Upper lobe of left lung (tissue), 6 donors: ENCODE measurements at regions not wholly inside any gene's neighbourhood (a gene's known extent, or its start where the extent isn't known, plus 50 kb on each side); places are given as distances from the start of the nearest gene placed in this dataset.

Experiments
- ATAC-seq, 2 donors: fragments of 200-7000 bp; cut with Tn5 transposase; one replicate each; pipeline ENCODE4 v1.9.1; 2022; ENCODE audit warnings: mild to moderate bottlenecking in 2 of 2, moderate library complexity in 2 of 2; ENCODE audit not compliant: low FRiP score in 2 of 2
- DNase-seq, 2 donors: peaks; one replicate each; pipeline ENCODE4 v3.0.0-alpha.2; 2019 to 2020
- H3K27ac ChIP-seq, 4 donors: fragments of 200-600 bp; sonication (generic); one replicate each; pipeline ENCODE4 v1.5.1; 2016 to 2019
- H3K27me3 ChIP-seq, 4 donors: fragments of 200-600 bp; sonication (generic); one replicate each; pipeline ENCODE4 v1.5.1; 2017 to 2019
- H3K36me3 ChIP-seq, 4 donors: fragments of 200-600 bp; sonication (generic); one replicate each; pipeline ENCODE4 v1.5.1; 2016 to 2019
- H3K4me1 ChIP-seq, 4 donors: fragments of 200-600 bp; sonication (generic); one replicate each; pipeline ENCODE4 v1.5.1; 2018 to 2019
- H3K4me3 ChIP-seq, 4 donors: fragments of 200-600 bp; sonication (generic); one replicate each; pipeline ENCODE4 v1.5.1; 2017 to 2019; ENCODE audit warnings: mild to moderate bottlenecking in 2 of 4, moderate library complexity in 1 of 4
- H3K9me3 ChIP-seq, 4 donors: fragments of 200-600 bp; sonication (generic); one replicate each; pipeline ENCODE4 v1.5.1; 2018 to 2019
- EP300 ChIP-seq, 4 donors: sonication (generic); formaldehyde crosslinking; IDR thresholded peaks; one replicate each; pipeline ENCODE4 v1.5.1; 2017; ENCODE audit warnings: antibody characterized with exemption in 4 of 4, control low read depth in 2 of 4
- POLR2A ChIP-seq, 4 donors: fragments of 450-650 bp; IDR thresholded peaks; one replicate each; pipeline ENCODE4 v1.5.1; 2016 to 2017; ENCODE audit warnings: antibody characterized with exemption in 4 of 4, mild to moderate bottlenecking in 2 of 4
- POLR2AphosphoS5 ChIP-seq, 2 donors: sonication (generic); formaldehyde crosslinking; IDR thresholded peaks; one replicate each; pipeline ENCODE4 v1.5.1; 2017; ENCODE audit warnings: antibody characterized with exemption in 2 of 2
- WGBS, 2 donors: methylation state at CpG; one replicate each; pipeline ENCODE4 v1.1.5; 2017 to 2018; 5-methylcytosine and 5-hydroxymethylcytosine counted together
- TF ChIP-seq, protein P1 (sequence below), 6 experiments: fragments of 450-650 bp in 4 of 6; fragments of 200-600 bp in 2 of 6; sonication (generic) in 2 of 6; IDR thresholded peaks; one replicate each; pipeline ENCODE4 v1.5.1; 2016 to 2019; ENCODE audit warnings: antibody characterized with exemption in 6 of 6
- donor health status: DM: no; HTN: no; CAD: no; lungs with moderate emphysema.
- donor health status: DM: no; HTN: yes; CAD: no; lungs with severe emphysema.

DNA sequence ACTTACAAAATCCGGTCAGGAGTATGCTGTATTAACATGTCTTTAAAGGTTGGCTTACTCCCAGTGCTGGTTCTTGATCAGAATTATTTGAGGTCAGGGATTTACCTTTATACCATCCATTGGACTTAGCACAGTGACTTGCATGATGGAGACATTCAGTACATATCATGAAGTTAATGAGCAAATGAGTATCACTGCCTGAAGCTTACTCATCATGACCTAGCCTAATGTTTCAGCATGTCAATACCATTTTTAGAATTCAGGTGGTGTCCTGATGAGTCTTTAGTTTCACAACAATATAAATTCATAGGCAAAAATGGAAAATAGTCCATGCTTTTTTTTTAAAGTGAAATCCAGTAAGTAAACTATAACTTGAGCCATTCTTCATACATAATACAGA is 226.0 kb upstream of the C9orf72 start:
- DNase-seq = no peak

DNA sequence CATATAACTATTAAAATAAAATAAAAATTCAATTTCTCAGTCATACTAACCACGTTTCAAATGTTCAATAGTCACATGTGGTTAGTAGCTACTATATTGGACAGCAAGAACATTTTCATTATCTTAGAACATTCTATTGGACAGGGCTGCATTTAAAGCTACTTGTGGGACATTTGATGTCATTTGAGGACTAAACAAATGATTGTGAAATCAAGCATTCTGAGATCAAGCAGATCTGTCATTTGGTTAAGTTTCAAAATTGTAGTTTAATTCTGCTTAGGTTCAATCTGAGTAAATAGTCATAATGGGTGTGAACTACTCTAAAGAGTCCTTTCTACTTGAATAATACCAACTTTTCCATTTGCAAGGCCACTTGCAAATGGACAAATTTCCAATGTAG is 226.9 kb upstream of the C9orf72 start:
- no peak overlapping the region for H3K27ac ChIP-seq
- WGBS, 2 donors = 41 to 44% methylated on average over 1 of the region's 1 CpG
- no peak for TF ChIP-seq POLR2A (IDR thresholded peaks at IDR 0.05)
- no peak for TF ChIP-seq EP300 (IDR thresholded peaks at IDR 0.05)
- no peak for TF ChIP-seq POLR2AphosphoS5 (IDR thresholded peaks at IDR 0.05)
- TF ChIP-seq, protein P1, sequence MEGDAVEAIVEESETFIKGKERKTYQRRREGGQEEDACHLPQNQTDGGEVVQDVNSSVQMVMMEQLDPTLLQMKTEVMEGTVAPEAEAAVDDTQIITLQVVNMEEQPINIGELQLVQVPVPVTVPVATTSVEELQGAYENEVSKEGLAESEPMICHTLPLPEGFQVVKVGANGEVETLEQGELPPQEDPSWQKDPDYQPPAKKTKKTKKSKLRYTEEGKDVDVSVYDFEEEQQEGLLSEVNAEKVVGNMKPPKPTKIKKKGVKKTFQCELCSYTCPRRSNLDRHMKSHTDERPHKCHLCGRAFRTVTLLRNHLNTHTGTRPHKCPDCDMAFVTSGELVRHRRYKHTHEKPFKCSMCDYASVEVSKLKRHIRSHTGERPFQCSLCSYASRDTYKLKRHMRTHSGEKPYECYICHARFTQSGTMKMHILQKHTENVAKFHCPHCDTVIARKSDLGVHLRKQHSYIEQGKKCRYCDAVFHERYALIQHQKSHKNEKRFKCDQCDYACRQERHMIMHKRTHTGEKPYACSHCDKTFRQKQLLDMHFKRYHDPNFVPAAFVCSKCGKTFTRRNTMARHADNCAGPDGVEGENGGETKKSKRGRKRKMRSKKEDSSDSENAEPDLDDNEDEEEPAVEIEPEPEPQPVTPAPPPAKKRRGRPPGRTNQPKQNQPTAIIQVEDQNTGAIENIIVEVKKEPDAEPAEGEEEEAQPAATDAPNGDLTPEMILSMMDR (IDR thresholded peaks at IDR 0.05) = no peak
- no peak for DNase-seq
- no peak for ATAC-seq
- no peaks in the 10 kb centered on the region for H3K27me3 ChIP-seq
- H3K36me3 ChIP-seq = no peaks in the 10 kb centered on the region
- no peaks in the 10 kb centered on the region for H3K9me3 ChIP-seq
- H3K4me3 ChIP-seq = no peak overlapping the region
- H3K4me1 ChIP-seq = no peaks in the 10 kb centered on the region

More for the DNA sequence above, 226.0 kb upstream of the C9orf72 start:
- Histone ChIP-seq H3K36me3 (no peaks in the 10 kb centered on the region), H3K9me3 (no peaks in the 10 kb centered on the region), H3K27me3 (no peaks in the 10 kb centered on the region), H3K4me3 (no peak overlapping the region), H3K27ac (no peak overlapping the region), H3K4me1 (no peaks in the 10 kb centered on the region)
- ATAC-seq = no peak
- TF ChIP-seq EP300 (IDR thresholded peaks at IDR 0.05) (no peak), POLR2A (IDR thresholded peaks at IDR 0.05) (no peak), POLR2AphosphoS5 (IDR thresholded peaks at IDR 0.05) (no peak)
- TF ChIP-seq, protein P1 (IDR thresholded peaks at IDR 0.05) = no peak
- WGBS, 2 donors = 79 to 81% methylated on average over 1 of the region's 1 CpG

DNA sequence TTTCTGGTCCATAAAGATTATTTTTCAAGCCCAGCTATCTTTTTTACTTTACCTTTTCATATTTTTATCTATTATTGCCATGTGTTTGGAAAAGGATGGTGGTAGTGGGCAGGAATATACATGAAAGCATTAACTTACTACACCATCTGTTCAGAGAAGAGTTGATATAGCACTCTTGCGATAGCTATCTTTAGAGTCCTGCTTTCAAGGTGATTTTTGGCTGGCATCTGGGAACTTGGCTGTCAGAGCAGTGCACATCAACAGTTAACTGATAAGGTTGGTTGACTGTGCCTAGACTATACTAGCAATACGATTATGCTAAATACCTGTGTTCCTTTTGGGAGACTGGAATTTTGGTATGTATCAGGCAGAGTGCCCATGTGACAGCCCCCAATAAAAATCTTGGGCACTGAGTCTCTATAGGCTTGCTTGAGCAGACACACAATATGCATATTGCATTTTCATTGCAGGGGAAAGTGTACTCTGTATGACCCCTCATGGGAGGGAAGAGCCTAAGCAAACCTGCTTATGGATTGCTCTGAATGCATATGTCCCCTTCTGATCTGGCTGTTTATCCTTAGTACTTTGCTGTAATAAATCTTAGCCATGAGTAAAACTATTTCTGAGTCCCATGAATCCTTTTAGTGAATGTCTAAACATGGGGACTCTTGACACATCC is 227.6 kb upstream of the C9orf72 start:
- WGBS, 2 donors = 90 to 94% methylated on average over 1 to 2 of the region's 2 CpGs
- H3K9me3 ChIP-seq = no peaks in the 10 kb centered on the region
- no peak overlapping the region for H3K4me3 ChIP-seq
- no peaks in the 10 kb centered on the region for H3K27me3 ChIP-seq
- DNase-seq = no peak
- no peaks in the 10 kb centered on the region for H3K4me1 ChIP-seq
- TF ChIP-seq, protein P1 (IDR thresholded peaks at IDR 0.05) = no peak
- no peak for TF ChIP-seq POLR2A (IDR thresholded peaks at IDR 0.05)
- no peak for TF ChIP-seq POLR2AphosphoS5 (IDR thresholded peaks at IDR 0.05)
- no peak for TF ChIP-seq EP300 (IDR thresholded peaks at IDR 0.05)
- no peak for ATAC-seq
- no peaks in the 10 kb centered on the region for H3K36me3 ChIP-seq
- H3K27ac ChIP-seq = no peak overlapping the region

DNA sequence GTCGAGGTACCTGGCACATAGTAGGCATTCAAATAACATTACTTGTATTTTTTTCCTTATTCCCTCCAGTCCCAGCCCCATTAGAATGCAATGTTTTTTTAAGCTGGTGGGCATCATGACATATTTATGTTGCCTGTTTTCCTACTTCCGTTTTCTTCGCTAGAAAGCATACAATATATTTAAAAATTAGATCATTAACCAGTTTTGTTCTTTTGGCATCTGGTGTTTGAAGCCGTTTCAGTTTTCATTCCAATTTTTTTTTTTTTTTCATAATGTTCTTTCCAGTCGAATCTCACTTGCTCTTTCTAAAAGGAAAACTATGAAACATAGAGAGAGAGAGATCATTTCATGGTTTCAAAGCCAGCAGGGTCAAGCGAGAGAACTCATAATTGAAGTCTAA is 228.3 kb upstream of the C9orf72 start:
- Histone ChIP-seq H3K4me1 (no peaks in the 10 kb centered on the region), H3K27ac (no peak overlapping the region), H3K36me3 (no peaks in the 10 kb centered on the region), H3K9me3 (no peaks in the 10 kb centered on the region), H3K4me3 (no peak overlapping the region), H3K27me3 (no peaks in the 10 kb centered on the region)
- no peak for TF ChIP-seq EP300 (IDR thresholded peaks at IDR 0.05)
- TF ChIP-seq, protein P1 (IDR thresholded peaks at IDR 0.05) = no peak
- TF ChIP-seq POLR2AphosphoS5 (IDR thresholded peaks at IDR 0.05) = no peak
- no peak for TF ChIP-seq POLR2A (IDR thresholded peaks at IDR 0.05)
- 64 to 66% methylated on average over 6 of the region's 6 CpGs for WGBS, 2 donors
- ATAC-seq = no peak
- no peak for DNase-seq

DNA sequence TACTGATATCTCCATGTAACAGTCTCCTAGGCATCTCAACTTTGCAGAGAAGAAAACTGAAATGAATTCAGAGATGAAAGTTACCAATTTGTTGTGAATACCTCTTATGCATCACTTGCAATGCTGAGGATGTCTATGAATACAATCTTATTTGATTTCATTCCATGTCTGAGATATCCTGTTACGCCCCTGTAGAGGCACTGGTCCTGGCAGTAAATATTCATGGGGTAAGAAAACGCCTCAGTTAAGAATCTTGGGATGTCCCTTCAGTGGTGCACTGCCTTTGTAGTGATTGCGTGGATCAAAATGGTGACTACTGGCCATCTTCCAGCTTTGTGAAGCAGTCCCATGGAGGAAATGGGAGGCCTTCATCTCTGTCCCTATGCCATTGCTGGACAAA is 229.1 kb upstream of the C9orf72 start:
- Histone ChIP-seq H3K4me1 (no peaks in the 10 kb centered on the region), H3K36me3 (no peaks in the 10 kb centered on the region), H3K27me3 (no peaks in the 10 kb centered on the region), H3K4me3 (no peak overlapping the region), H3K27ac (no peak overlapping the region), H3K9me3 (no peaks in the 10 kb centered on the region)
- TF ChIP-seq EP300 (IDR thresholded peaks at IDR 0.05) (no peak), POLR2AphosphoS5 (IDR thresholded peaks at IDR 0.05) (no peak), POLR2A (IDR thresholded peaks at IDR 0.05) (no peak)
- TF ChIP-seq, protein P1 (IDR thresholded peaks at IDR 0.05) = no peak
- WGBS, 2 donors = 80 to 94% methylated on average over 3 of the region's 3 CpGs
- no peak for DNase-seq
- ATAC-seq = no peak
